Lower leg skin (tissue), 4 donors: ENCODE measurements at regions not wholly inside any gene's neighbourhood (a gene's known extent, or its start where the extent isn't known, plus 50 kb on each side); places are given as distances from the start of the nearest gene placed in this dataset.

Experiments used
- DNase-seq, 2 donors: peaks; one replicate each; pipeline ENCODE4 v3.0.0-alpha.2; 2019; ENCODE audit warnings: low spot score in 2 of 2
- H3K4me3 ChIP-seq: fragments of 200-600 bp; sonication (generic); 2 replicates; pipeline ENCODE4 v1.5.1; 2017; ENCODE audit warnings: mild to moderate bottlenecking, low read depth; ENCODE audit not compliant: poor library complexity, severe bottlenecking
- CTCF ChIP-seq, 3 donors: fragments of 450-650 bp; IDR thresholded peaks; one replicate each; pipeline ENCODE4 v1.5.1; 2016; ENCODE audit warnings: antibody characterized with exemption in 3 of 3, mild to moderate bottlenecking in 3 of 3, moderate library complexity in 2 of 3
- POLR2A ChIP-seq, 2 donors: fragments of 450-650 bp; IDR thresholded peaks; one replicate each; pipeline ENCODE4 v1.6.1; 2016 to 2017; ENCODE audit warnings: antibody characterized with exemption in 2 of 2, mild to moderate bottlenecking in 1 of 2, moderate library complexity in 1 of 2
- WGBS, 2 donors: methylation state at CpG; one replicate each; pipeline ENCODE4 v1.1.5; 2018; 5-methylcytosine and 5-hydroxymethylcytosine counted together
- intact Hi-C: fragments of 100-400 bp; cut with DNase I; formaldehyde crosslinking; loops from one replicate; pipeline ENCODE4 v1.15.0; 2023; ENCODE audit warnings: low total_unique reads

GRCh38 chr3:88641033-88641604 lies 466.3 kb upstream of the EPHA3 start:
- intact Hi-C loops: no loop called here
- no peak for TF ChIP-seq CTCF (IDR thresholded peaks at IDR 0.05)
- TF ChIP-seq POLR2A (IDR thresholded peaks at IDR 0.05): no peak
- WGBS, 2 donors: 82 to 90% methylated on average over 2 of the region's 2 CpGs
- no peak for DNase-seq
- H3K4me3 ChIP-seq: no peak overlapping the region

GRCh38 chr3:88657459-88657858 lies 450.0 kb upstream of the EPHA3 start:
- no peak for TF ChIP-seq CTCF (IDR thresholded peaks at IDR 0.05)
- TF ChIP-seq POLR2A (IDR thresholded peaks at IDR 0.05): no peak
- no peak for DNase-seq
- no peak overlapping the region for H3K4me3 ChIP-seq
- WGBS, 2 donors: 82 to 95% methylated on average over 4 of the region's 4 CpGs
- intact Hi-C loops: no loop called here

GRCh38 chr3:88661433-88661824 lies 446.0 kb upstream of the EPHA3 start:
- no peak for TF ChIP-seq CTCF (IDR thresholded peaks at IDR 0.05)
- no peak for TF ChIP-seq POLR2A (IDR thresholded peaks at IDR 0.05)
- WGBS, 2 donors: 55 to 57% methylated on average over 3 of the region's 3 CpGs
- H3K4me3 ChIP-seq: no peak overlapping the region
- DNase-seq: no peak
- intact Hi-C loops: no loop called here

GRCh38 chr3:88668180-88668579 lies 439.2 kb upstream of the EPHA3 start:
- DNase-seq: no peak
- WGBS, 2 donors: 69 to 81% methylated on average over 2 of the region's 2 CpGs

GRCh38 chr3:88671573-88671972 lies 435.8 kb upstream of the EPHA3 start:
- 71 to 74% methylated on average over 3 of the region's 3 CpGs for WGBS, 2 donors
- TF ChIP-seq CTCF (IDR thresholded peaks at IDR 0.05) (no peak), POLR2A (IDR thresholded peaks at IDR 0.05) (no peak)
- intact Hi-C loops: no loop called here
- no peak overlapping the region for H3K4me3 ChIP-seq
- DNase-seq: no peak

More at GRCh38 chr3:88668180-88668579, 439.2 kb upstream of the EPHA3 start:
- intact Hi-C loops: no loop called here
- no peak for TF ChIP-seq POLR2A (IDR thresholded peaks at IDR 0.05)
- no peak overlapping the region for H3K4me3 ChIP-seq

- intact Hi-C loops: no loop called here
- DNase-seq: no peak
- no peak overlapping the region for H3K4me3 ChIP-seq
- TF ChIP-seq CTCF (IDR thresholded peaks at IDR 0.05): no peak
- 85 to 91% methylated on average over 1 of the region's 1 CpG for WGBS, 2 donors
Measured at GRCh38 chr3:88677298-88677697, 430.1 kb upstream of the EPHA3 start.
